ENCODE measurements at regions not wholly inside any gene's neighbourhood (a gene's known extent, or its start where the extent isn't known, plus 50 kb on each side); places are given as distances from the start of the nearest gene placed in this dataset.

DNA sequence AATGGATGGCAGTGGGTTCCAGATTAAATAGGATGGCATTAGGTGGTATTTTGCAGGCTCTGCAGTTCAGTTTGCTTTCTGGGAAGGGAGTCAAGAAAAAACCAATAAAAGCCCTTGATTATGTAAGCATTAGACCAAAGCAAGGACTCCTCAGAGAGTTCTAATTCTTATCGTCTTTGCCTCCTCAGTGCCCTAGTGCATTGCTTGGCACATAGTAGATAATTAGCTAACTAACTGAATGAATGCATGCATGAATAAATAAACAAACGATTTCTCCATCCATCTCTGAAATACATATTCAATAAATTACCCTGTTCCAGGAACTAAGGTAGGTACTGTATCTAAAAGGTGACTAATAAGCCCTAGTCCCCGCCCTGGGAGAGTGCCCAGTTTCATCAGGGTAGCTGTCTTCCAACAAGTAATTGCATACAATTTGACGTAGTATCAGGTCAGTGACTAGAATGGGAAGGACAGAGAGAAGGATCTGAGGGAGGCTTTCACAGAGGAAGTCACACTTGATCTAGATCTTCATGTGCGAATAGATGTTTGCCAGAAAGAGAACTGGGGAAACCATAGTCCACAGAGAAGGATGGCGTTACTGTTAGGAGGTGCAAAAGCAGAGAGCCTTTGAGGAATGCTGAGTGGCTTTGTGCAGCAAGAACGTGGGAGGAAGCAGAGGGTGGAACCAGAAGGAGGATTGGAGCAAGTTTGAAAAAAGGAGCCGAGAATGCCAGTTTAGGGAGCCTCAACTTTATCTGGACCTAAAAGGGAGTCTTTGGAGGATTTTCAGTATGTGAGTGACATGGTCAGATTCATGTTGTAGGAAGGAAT is 111.4 kb downstream of the TBX19 start:
- TF ChIP-seq, protein P1, sequence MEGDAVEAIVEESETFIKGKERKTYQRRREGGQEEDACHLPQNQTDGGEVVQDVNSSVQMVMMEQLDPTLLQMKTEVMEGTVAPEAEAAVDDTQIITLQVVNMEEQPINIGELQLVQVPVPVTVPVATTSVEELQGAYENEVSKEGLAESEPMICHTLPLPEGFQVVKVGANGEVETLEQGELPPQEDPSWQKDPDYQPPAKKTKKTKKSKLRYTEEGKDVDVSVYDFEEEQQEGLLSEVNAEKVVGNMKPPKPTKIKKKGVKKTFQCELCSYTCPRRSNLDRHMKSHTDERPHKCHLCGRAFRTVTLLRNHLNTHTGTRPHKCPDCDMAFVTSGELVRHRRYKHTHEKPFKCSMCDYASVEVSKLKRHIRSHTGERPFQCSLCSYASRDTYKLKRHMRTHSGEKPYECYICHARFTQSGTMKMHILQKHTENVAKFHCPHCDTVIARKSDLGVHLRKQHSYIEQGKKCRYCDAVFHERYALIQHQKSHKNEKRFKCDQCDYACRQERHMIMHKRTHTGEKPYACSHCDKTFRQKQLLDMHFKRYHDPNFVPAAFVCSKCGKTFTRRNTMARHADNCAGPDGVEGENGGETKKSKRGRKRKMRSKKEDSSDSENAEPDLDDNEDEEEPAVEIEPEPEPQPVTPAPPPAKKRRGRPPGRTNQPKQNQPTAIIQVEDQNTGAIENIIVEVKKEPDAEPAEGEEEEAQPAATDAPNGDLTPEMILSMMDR (IDR thresholded peaks at IDR 0.05; ENCODE audit: low read depth, low read length), result no peak
- TF ChIP-seq EZH2phosphoT487 (IDR thresholded peaks at IDR 0.05; ENCODE audit: low read depth), result no peak
